Activated B cell treated with CpG ODN at 0.5 μM for 24 hours (primary cell): ENCODE measurements at regions not wholly inside any gene's neighbourhood (a gene's known extent, or its start where the extent isn't known, plus 50 kb on each side); places are given as distances from the start of the nearest gene placed in this dataset.

Experiments
- ATAC-seq: fragments of 200-7000 bp; cut with Tn5 transposase; one replicate; pipeline ENCODE4 v1.10.0; 2021; ENCODE audit warnings: low read depth, mild to moderate bottlenecking, moderate library complexity
- CTCF ChIA-PET: fragments of 350-600 bp; sonication (Branson Sonifier 250); formaldehyde crosslinking; loops from one replicate; lab custom pipeline; 2021; ENCODE audit warnings: antibody characterized with exemption; lab: Charles Lee
- POLR2A ChIA-PET: fragments of 350-600 bp; sonication (Branson Sonifier 250); formaldehyde crosslinking; loops from one replicate; lab custom pipeline; 2021; ENCODE audit warnings: antibody characterized with exemption; lab: Charles Lee
- DNase-seq: peaks from one replicate; pipeline ENCODE4 v3.0.0; 2022
- H3K27ac Mint-ChIP-seq: one replicate; pipeline ENCODE4 v1.8.0; 2020; ENCODE audit warnings: mixed read lengths
- H3K27me3 Mint-ChIP-seq: one replicate; pipeline ENCODE4 v1.8.0; 2021; ENCODE audit warnings: mixed read lengths
- H3K36me3 Mint-ChIP-seq: one replicate; pipeline ENCODE4 v1.8.0; 2021; ENCODE audit warnings: low read depth, mixed read lengths
- H3K4me1 Mint-ChIP-seq: one replicate; pipeline ENCODE4 v1.8.0; 2021; ENCODE audit warnings: mixed read lengths
- H3K4me3 Mint-ChIP-seq: one replicate; pipeline ENCODE4 v1.8.0; 2020; ENCODE audit warnings: mild to moderate bottlenecking, mixed read lengths
- H3K9me3 Mint-ChIP-seq: one replicate; pipeline ENCODE4 v1.8.0; 2020; ENCODE audit warnings: mixed read lengths
- intact Hi-C: fragments of 100-400 bp; cut with micrococcal nuclease; formaldehyde crosslinking; loops from one replicate; pipeline ENCODE4 v1.15.1; 2024
- TF ChIP-seq, protein P1 (sequence below): fragments of 200-600 bp; IDR thresholded peaks from one replicate; pipeline ENCODE4 v1.8.0; 2022; ENCODE audit warnings: antibody characterized with exemption, mild to moderate bottlenecking

DNA sequence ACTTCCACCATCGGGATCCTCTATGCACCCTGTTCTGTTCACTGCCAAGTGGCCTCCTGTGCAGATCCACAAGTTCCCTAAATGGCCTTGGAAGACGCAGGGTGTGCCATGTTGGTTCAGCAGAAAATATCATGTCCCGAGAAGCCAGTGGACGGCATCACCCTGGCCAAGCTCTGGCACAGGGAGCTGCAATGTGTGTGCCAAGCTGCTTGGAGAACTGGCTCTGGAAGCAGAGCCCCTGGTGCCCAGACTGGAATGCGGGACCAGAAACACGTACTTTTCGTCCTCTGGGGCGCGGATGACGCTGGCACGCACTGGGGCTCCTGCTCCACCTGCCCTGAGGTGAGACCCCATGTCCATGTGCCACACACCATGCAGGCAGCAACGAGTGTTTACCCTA lies 124.7 kb upstream of the CARD11 start:
- POLR2A ChIA-PET, result no interaction called here
- Mint-ChIP-seq H3K9me3 (peaks cover 2% of the 10 kb centered on the region), H3K36me3 (no peaks in the 10 kb centered on the region), H3K4me1 (no peaks in the 10 kb centered on the region), H3K27me3 (peaks cover 20% of the 10 kb centered on the region), H3K4me3 (no peak overlapping the region), H3K27ac (no peak overlapping the region)
- ATAC-seq (no peak), DNase-seq (no peak)
- TF ChIP-seq, protein P1, sequence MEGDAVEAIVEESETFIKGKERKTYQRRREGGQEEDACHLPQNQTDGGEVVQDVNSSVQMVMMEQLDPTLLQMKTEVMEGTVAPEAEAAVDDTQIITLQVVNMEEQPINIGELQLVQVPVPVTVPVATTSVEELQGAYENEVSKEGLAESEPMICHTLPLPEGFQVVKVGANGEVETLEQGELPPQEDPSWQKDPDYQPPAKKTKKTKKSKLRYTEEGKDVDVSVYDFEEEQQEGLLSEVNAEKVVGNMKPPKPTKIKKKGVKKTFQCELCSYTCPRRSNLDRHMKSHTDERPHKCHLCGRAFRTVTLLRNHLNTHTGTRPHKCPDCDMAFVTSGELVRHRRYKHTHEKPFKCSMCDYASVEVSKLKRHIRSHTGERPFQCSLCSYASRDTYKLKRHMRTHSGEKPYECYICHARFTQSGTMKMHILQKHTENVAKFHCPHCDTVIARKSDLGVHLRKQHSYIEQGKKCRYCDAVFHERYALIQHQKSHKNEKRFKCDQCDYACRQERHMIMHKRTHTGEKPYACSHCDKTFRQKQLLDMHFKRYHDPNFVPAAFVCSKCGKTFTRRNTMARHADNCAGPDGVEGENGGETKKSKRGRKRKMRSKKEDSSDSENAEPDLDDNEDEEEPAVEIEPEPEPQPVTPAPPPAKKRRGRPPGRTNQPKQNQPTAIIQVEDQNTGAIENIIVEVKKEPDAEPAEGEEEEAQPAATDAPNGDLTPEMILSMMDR, result no peak
- intact Hi-C loops, result no loop called here
- CTCF ChIA-PET, result no interaction called here

DNA sequence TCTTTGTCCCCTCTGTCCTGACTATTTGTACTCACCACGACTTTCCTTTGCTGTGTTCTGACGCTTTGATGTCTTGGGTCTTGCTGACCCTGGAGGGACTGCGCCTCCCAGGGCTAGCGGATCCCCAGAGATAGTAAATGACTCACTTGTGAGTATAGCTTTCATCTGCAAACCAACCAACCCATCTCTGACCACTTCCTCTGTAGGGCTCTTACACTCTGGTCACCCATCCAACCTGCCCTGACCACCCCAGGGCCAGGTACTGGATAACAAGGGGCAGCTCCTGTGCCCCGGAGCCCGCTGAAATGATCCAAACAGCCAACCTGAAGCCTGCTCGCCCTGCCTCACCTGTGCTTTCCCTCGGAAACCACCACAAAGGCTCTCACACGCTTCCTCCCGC lies 125.2 kb upstream of the CARD11 start:
- Mint-ChIP-seq H3K9me3 (peaks cover 2% of the 10 kb centered on the region), H3K36me3 (no peaks in the 10 kb centered on the region), H3K4me3 (no peak overlapping the region), H3K27ac (no peak overlapping the region), H3K4me1 (no peaks in the 10 kb centered on the region), H3K27me3 (peaks cover 20% of the 10 kb centered on the region)
- intact Hi-C loops, result no loop called here
- DNase-seq (no peak), ATAC-seq (no peak)
- CTCF ChIA-PET, result no interaction called here
- TF ChIP-seq, protein P1, result no peak
- POLR2A ChIA-PET, result no interaction called here

- ChIA-PET CTCF (no interaction called here), POLR2A (interaction anchor here (0.6 kb wide), 1 partner anchor 162 kb away, joined by 3 read pairs; no protein-coding TSS in a partner anchor)
- Mint-ChIP-seq H3K4me3 (no peak overlapping the region), H3K27ac (no peak overlapping the region), H3K9me3 (peaks cover 4% of the 10 kb centered on the region), H3K27me3 (peaks cover 22% of the 10 kb centered on the region), H3K36me3 (no peaks in the 10 kb centered on the region), H3K4me1 (no peaks in the 10 kb centered on the region)
- intact Hi-C loops, result no loop called here
- ATAC-seq, result no peak
- no peak for DNase-seq
- TF ChIP-seq, protein P1, result no peak
Observed at GRCh38 chr7:3172768-3173280, 128.2 kb upstream of the SDK1 start.

- peaks cover 4% of the 10 kb centered on the region for H3K9me3 Mint-ChIP-seq
- CTCF ChIA-PET, result no interaction called here
Observed at GRCh38 chr7:3174515-3175284, 126.4 kb upstream of the SDK1 start.

GRCh38 chr7:3175285-3175902 lies 125.7 kb upstream of the SDK1 start:
- TF ChIP-seq, protein P1, result no peak
- no peak overlapping the region for H3K4me3 Mint-ChIP-seq
- H3K27me3 Mint-ChIP-seq, result peaks cover 10% of the 10 kb centered on the region
- ATAC-seq (no peak), DNase-seq (no peak)
- no peaks in the 10 kb centered on the region for H3K36me3 Mint-ChIP-seq
- intact Hi-C loops, result no loop called here
- no peaks in the 10 kb centered on the region for H3K4me1 Mint-ChIP-seq
- CTCF ChIA-PET, result no interaction called here
- H3K9me3 Mint-ChIP-seq, result peaks cover 4% of the 10 kb centered on the region
- no peak overlapping the region for H3K27ac Mint-ChIP-seq
- POLR2A ChIA-PET, result no interaction called here

More at GRCh38 chr7:3174515-3175284, 126.4 kb upstream of the SDK1 start:
- ATAC-seq, result no peak
- no peaks in the 10 kb centered on the region for H3K4me1 Mint-ChIP-seq
- POLR2A ChIA-PET, result no interaction called here
- peaks cover 10% of the 10 kb centered on the region for H3K27me3 Mint-ChIP-seq
- H3K4me3 Mint-ChIP-seq, result no peak overlapping the region
- H3K27ac Mint-ChIP-seq, result no peak overlapping the region
- intact Hi-C loops, result no loop called here
- DNase-seq, result no peak
- TF ChIP-seq, protein P1, result no peak
- no peaks in the 10 kb centered on the region for H3K36me3 Mint-ChIP-seq
